ENCODE measurements at regions not wholly inside any gene's neighbourhood (a gene's known extent, or its start where the extent isn't known, plus 50 kb on each side); places are given as distances from the start of the nearest gene placed in this dataset.

GRCh38 chr12:123055281-123055766 lies 74.8 kb downstream of the ARL6IP4 start:
- Histone ChIP-seq H3K9me3 (ENCODE audit: control extremely low read depth in 1 of 5, control insufficient read depth in 4 of 5, insufficient read depth in 2 of 5, low read depth in 1 of 5, low read length in 4 of 5) (no peaks in the 10 kb centered on the region), H3K4me1 (ENCODE audit: control extremely low read depth in 1 of 4, control insufficient read depth in 4 of 4, insufficient read depth in 4 of 4, low read length in 3 of 4) (peaks cover 0 to 17% (median 8%) of the 10 kb centered on the region in 4 experiments), H3K27me3 (replicated peaks in 2 of 5; ENCODE audit: control insufficient read depth in 4 of 5, insufficient read depth in 5 of 5, low read length in 4 of 5) (no peaks in the 10 kb centered on the region), H3K4me3 (ENCODE audit: control insufficient read depth in 1 of 7, extremely low read depth in 1 of 7, insufficient read depth in 4 of 7, low read depth in 2 of 7, low read length in 6 of 7) (no peak overlapping the region), H3K36me3 (ENCODE audit: control insufficient read depth in 4 of 4, insufficient read depth in 4 of 4, low read length in 3 of 4) (peaks cover 0 to 3% (median 1%) of the 10 kb centered on the region in 4 experiments), H3K27ac (ENCODE audit: insufficient read depth in 1 of 2, low read depth in 1 of 2, low read length in 2 of 2, poor library complexity in 1 of 2, severe bottlenecking in 2 of 2) (no peak overlapping the region)
- WGBS (ENCODE audit: insufficient coverage) = 99% methylated on average over 8 of the region's 8 CpGs
- POLR2A ChIA-PET = no interaction called here
- no peak for DNase-seq
- CTCF ChIA-PET = interaction anchor here (2.1 kb wide), 1 partner anchor 12 kb away, joined by 9 read pairs; no protein-coding TSS in a partner anchor

GRCh38 chr12:123054371-123054770 lies 73.9 kb downstream of the ARL6IP4 start:
- ChIA-PET POLR2A (no interaction called here), CTCF (interaction anchor here (1.2 kb wide), 2 partner anchors 26 to 35 kb away, joined by 3 to 7 read pairs; no protein-coding TSS in a partner anchor)
- peaks cover 0 to 3% (median 1%) of the 10 kb centered on the region in 4 experiments for H3K36me3 ChIP-seq (ENCODE audit: control insufficient read depth in 4 of 4, insufficient read depth in 4 of 4, low read length in 3 of 4)
- H3K27me3 ChIP-seq (replicated peaks in 2 of 5; ENCODE audit: control insufficient read depth in 4 of 5, insufficient read depth in 5 of 5, low read length in 4 of 5) = no peaks in the 10 kb centered on the region
- H3K27ac ChIP-seq (ENCODE audit: insufficient read depth in 1 of 2, low read depth in 1 of 2, low read length in 2 of 2, poor library complexity in 1 of 2, severe bottlenecking in 2 of 2) = no peak overlapping the region
- DNase-seq = no peak
- H3K4me3 ChIP-seq (ENCODE audit: control insufficient read depth in 1 of 7, extremely low read depth in 1 of 7, insufficient read depth in 4 of 7, low read depth in 2 of 7, low read length in 6 of 7) = no peak overlapping the region
- no peaks in the 10 kb centered on the region for H3K9me3 ChIP-seq (ENCODE audit: control extremely low read depth in 1 of 5, control insufficient read depth in 4 of 5, insufficient read depth in 2 of 5, low read depth in 1 of 5, low read length in 4 of 5)
- WGBS (ENCODE audit: insufficient coverage) = 100% methylated on average over 2 of the region's 2 CpGs
- peaks cover 0 to 11% (median 4%) of the 10 kb centered on the region in 4 experiments for H3K4me1 ChIP-seq (ENCODE audit: control extremely low read depth in 1 of 4, control insufficient read depth in 4 of 4, insufficient read depth in 4 of 4, low read length in 3 of 4)

GRCh38 chr12:123051556-123051955 lies 71.1 kb downstream of the ARL6IP4 start:
- H3K27me3 ChIP-seq (replicated peaks in 2 of 5; ENCODE audit: control insufficient read depth in 4 of 5, insufficient read depth in 5 of 5, low read length in 4 of 5) = no peaks in the 10 kb centered on the region
- peaks cover 0 to 11% (median 8%) of the 10 kb centered on the region in 4 experiments for H3K4me1 ChIP-seq (ENCODE audit: control extremely low read depth in 1 of 4, control insufficient read depth in 4 of 4, insufficient read depth in 4 of 4, low read length in 3 of 4)
- CTCF ChIA-PET = interaction anchor here (3.4 kb wide), 1 partner anchor 9 kb away, joined by 17 read pairs; no protein-coding TSS in a partner anchor
- DNase-seq = no peak
- 90% methylated on average over 3 of the region's 3 CpGs for WGBS (ENCODE audit: insufficient coverage)
- no peak overlapping the region for H3K4me3 ChIP-seq (ENCODE audit: control insufficient read depth in 1 of 7, extremely low read depth in 1 of 7, insufficient read depth in 4 of 7, low read depth in 2 of 7, low read length in 6 of 7)
- POLR2A ChIA-PET = interaction anchor here (0.7 kb wide), 1 partner anchor 545 kb away, joined by 3 read pairs; no protein-coding TSS in a partner anchor
- H3K9me3 ChIP-seq (ENCODE audit: control extremely low read depth in 1 of 5, control insufficient read depth in 4 of 5, insufficient read depth in 2 of 5, low read depth in 1 of 5, low read length in 4 of 5) = no peaks in the 10 kb centered on the region
- peaks cover 0 to 3% (median 1%) of the 10 kb centered on the region in 4 experiments for H3K36me3 ChIP-seq (ENCODE audit: control insufficient read depth in 4 of 4, insufficient read depth in 4 of 4, low read length in 3 of 4)
- H3K27ac ChIP-seq (ENCODE audit: insufficient read depth in 1 of 2, low read depth in 1 of 2, low read length in 2 of 2, poor library complexity in 1 of 2, severe bottlenecking in 2 of 2) = no peak overlapping the region

GRCh38 chr12:123050913-123051312 lies 70.4 kb downstream of the ARL6IP4 start:
- Histone ChIP-seq H3K4me1 (ENCODE audit: control extremely low read depth in 1 of 4, control insufficient read depth in 4 of 4, insufficient read depth in 4 of 4, low read length in 3 of 4) (peaks cover 0 to 14% (median 8%) of the 10 kb centered on the region in 4 experiments), H3K36me3 (ENCODE audit: control insufficient read depth in 4 of 4, insufficient read depth in 4 of 4, low read length in 3 of 4) (peaks cover 0 to 3% (median 1%) of the 10 kb centered on the region in 4 experiments), H3K27me3 (replicated peaks in 2 of 5; ENCODE audit: control insufficient read depth in 4 of 5, insufficient read depth in 5 of 5, low read length in 4 of 5) (no peaks in the 10 kb centered on the region), H3K4me3 (ENCODE audit: control insufficient read depth in 1 of 7, extremely low read depth in 1 of 7, insufficient read depth in 4 of 7, low read depth in 2 of 7, low read length in 6 of 7) (no peak overlapping the region), H3K9me3 (ENCODE audit: control extremely low read depth in 1 of 5, control insufficient read depth in 4 of 5, insufficient read depth in 2 of 5, low read depth in 1 of 5, low read length in 4 of 5) (no peaks in the 10 kb centered on the region), H3K27ac (ENCODE audit: insufficient read depth in 1 of 2, low read depth in 1 of 2, low read length in 2 of 2, poor library complexity in 1 of 2, severe bottlenecking in 2 of 2) (no peak overlapping the region)
- ChIA-PET CTCF (interaction anchor here (3.4 kb wide), 1 partner anchor 9 kb away, joined by 17 read pairs; no protein-coding TSS in a partner anchor), POLR2A (no interaction called here)
- 93% methylated on average over 1 of the region's 4 CpGs for WGBS (ENCODE audit: insufficient coverage)
- DNase-seq = no peak

GRCh38 chr12:123050331-123050831 lies 69.9 kb downstream of the ARL6IP4 start:
- Histone ChIP-seq H3K27ac (ENCODE audit: insufficient read depth in 1 of 2, low read depth in 1 of 2, low read length in 2 of 2, poor library complexity in 1 of 2, severe bottlenecking in 2 of 2) (no peak overlapping the region), H3K9me3 (ENCODE audit: control extremely low read depth in 1 of 5, control insufficient read depth in 4 of 5, insufficient read depth in 2 of 5, low read depth in 1 of 5, low read length in 4 of 5) (no peaks in the 10 kb centered on the region), H3K4me1 (ENCODE audit: control extremely low read depth in 1 of 4, control insufficient read depth in 4 of 4, insufficient read depth in 4 of 4, low read length in 3 of 4) (peaks cover 0 to 14% (median 8%) of the 10 kb centered on the region in 4 experiments), H3K4me3 (ENCODE audit: control insufficient read depth in 1 of 7, extremely low read depth in 1 of 7, insufficient read depth in 4 of 7, low read depth in 2 of 7, low read length in 6 of 7) (no peak overlapping the region), H3K27me3 (replicated peaks in 2 of 5; ENCODE audit: control insufficient read depth in 4 of 5, insufficient read depth in 5 of 5, low read length in 4 of 5) (no peaks in the 10 kb centered on the region), H3K36me3 (ENCODE audit: control insufficient read depth in 4 of 4, insufficient read depth in 4 of 4, low read length in 3 of 4) (peaks cover 0 to 3% (median 1%) of the 10 kb centered on the region in 4 experiments)
- ChIA-PET POLR2A (no interaction called here), CTCF (interaction anchor here (1.0 to 3.4 kb wide), 4 partner anchors 10 to 25 kb away, joined by 3 to 17 read pairs (median 3); no protein-coding TSS in a partner anchor)
- no peak for DNase-seq
- 93% methylated on average over 6 of the region's 6 CpGs for WGBS (ENCODE audit: insufficient coverage)

GRCh38 chr12:123049398-123050240 lies 69.1 kb downstream of the ARL6IP4 start:
- POLR2A ChIA-PET = no interaction called here
- Histone ChIP-seq H3K4me1 (ENCODE audit: control extremely low read depth in 1 of 4, control insufficient read depth in 4 of 4, insufficient read depth in 4 of 4, low read length in 3 of 4) (peaks cover 0 to 17% (median 9%) of the 10 kb centered on the region in 4 experiments), H3K9me3 (ENCODE audit: control extremely low read depth in 1 of 5, control insufficient read depth in 4 of 5, insufficient read depth in 2 of 5, low read depth in 1 of 5, low read length in 4 of 5) (no peaks in the 10 kb centered on the region), H3K27me3 (replicated peaks in 2 of 5; ENCODE audit: control insufficient read depth in 4 of 5, insufficient read depth in 5 of 5, low read length in 4 of 5) (no peaks in the 10 kb centered on the region), H3K27ac (ENCODE audit: insufficient read depth in 1 of 2, low read depth in 1 of 2, low read length in 2 of 2, poor library complexity in 1 of 2, severe bottlenecking in 2 of 2) (no peak overlapping the region), H3K4me3 (ENCODE audit: control insufficient read depth in 1 of 7, extremely low read depth in 1 of 7, insufficient read depth in 4 of 7, low read depth in 2 of 7, low read length in 6 of 7) (no peak overlapping the region), H3K36me3 (ENCODE audit: control insufficient read depth in 4 of 4, insufficient read depth in 4 of 4, low read length in 3 of 4) (peaks cover 0 to 3% (median 1%) of the 10 kb centered on the region in 4 experiments)
- 100% methylated on average over 7 of the region's 8 CpGs for WGBS (ENCODE audit: insufficient coverage)
- CTCF ChIA-PET = interaction anchor here (1.0 to 3.4 kb wide), 7 partner anchors 9 to 100 kb away, joined by 3 to 17 read pairs (median 3); no protein-coding TSS in a partner anchor
- DNase-seq = no peak
